ENCODE measurements at regions not wholly inside any gene's neighbourhood (a gene's known extent, or its start where the extent isn't known, plus 50 kb on each side); places are given as distances from the start of the nearest gene placed in this dataset.

GRCh38 chr14:82488473-82488872, 954.8 kb upstream of the SEL1L start:
- no CpG with 5 or more reads among the region's 2 CpGs for WGBS (ENCODE audit: extremely low coverage, insufficient coverage, insufficient read length)
- no peak for DNase-seq
- no peak overlapping the region for H2BK120ac ChIP-seq (ENCODE audit: insufficient read depth, low read length, poor library complexity)

DNA sequence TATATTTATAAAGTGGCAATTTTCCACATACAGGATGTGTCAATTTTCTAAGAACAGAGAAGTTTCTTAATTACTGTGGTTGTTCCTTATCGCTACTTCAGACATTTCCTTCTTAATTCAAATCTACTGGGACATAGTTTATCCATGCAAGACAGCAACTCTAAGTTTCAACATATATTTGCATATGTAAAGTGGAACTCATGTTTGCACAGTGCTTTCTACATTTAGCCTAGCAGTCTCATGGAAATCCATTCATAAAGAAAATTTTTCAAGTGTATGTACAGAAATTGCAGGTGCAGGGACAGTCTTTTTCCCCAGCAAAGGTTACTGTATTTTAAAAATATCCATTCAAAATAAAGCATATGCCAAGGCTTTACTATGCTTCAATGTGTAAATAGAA, 956.7 kb upstream of the SEL1L start:
- no peak for DNase-seq
- H2AFZ ChIP-seq (ENCODE audit: insufficient read depth, low read length, poor library complexity) = no peak overlapping the region
- WGBS (ENCODE audit: extremely low coverage, insufficient coverage, insufficient read length) = no CpG with 5 or more reads among the region's 1 CpG
- no peak overlapping the region for H4K8ac ChIP-seq (ENCODE audit: low read depth, low read length)
- no peaks in the 10 kb centered on the region for H3K79me1 ChIP-seq (ENCODE audit: low read length)
- no peak overlapping the region for H2BK120ac ChIP-seq (ENCODE audit: insufficient read depth, low read length, poor library complexity)
- H3K9ac ChIP-seq (ENCODE audit: low read length) = no peak overlapping the region
- H3K79me2 ChIP-seq (ENCODE audit: control insufficient read depth, insufficient read depth, low read length, poor library complexity) = no peaks in the 10 kb centered on the region
- no peaks in the 10 kb centered on the region for H3K9me3 ChIP-seq (ENCODE audit: insufficient read depth, low read depth, low read length)
- H4K91ac ChIP-seq (ENCODE audit: low read depth, low read length) = no peak overlapping the region
- no peak overlapping the region for H3K4ac ChIP-seq (ENCODE audit: low read depth, low read length)
- no peak overlapping the region for H2BK12ac ChIP-seq (ENCODE audit: low read length)
- H2AK5ac ChIP-seq (ENCODE audit: low read length) = no peak overlapping the region
- no peak overlapping the region for H4K12ac ChIP-seq (ENCODE audit: low read depth, low read length)
- H3K4me3 ChIP-seq (ENCODE audit: low read depth, low read length) = no peak overlapping the region
- no peak overlapping the region for H3K18ac ChIP-seq (ENCODE audit: low read length)
- H3K14ac ChIP-seq (ENCODE audit: low read length) = no peak overlapping the region
- no peak overlapping the region for H3K4me2 ChIP-seq (ENCODE audit: low read length)
- H3K23ac ChIP-seq (ENCODE audit: low read length) = no peak overlapping the region
- no peaks in the 10 kb centered on the region for H3K27me3 ChIP-seq (ENCODE audit: insufficient read depth, low read length)
- H3K27ac ChIP-seq (ENCODE audit: low read depth, low read length) = no peak overlapping the region
- no peaks in the 10 kb centered on the region for H3K36me3 ChIP-seq (ENCODE audit: control insufficient read depth in 1 of 2, insufficient read depth in 2 of 2, low read length in 2 of 2)
- no peak overlapping the region for H2BK5ac ChIP-seq (ENCODE audit: low read depth, low read length, poor library complexity)
- H3K4me1 ChIP-seq (ENCODE audit: control insufficient read depth in 1 of 2, insufficient read depth in 2 of 2, low read length in 2 of 2) = no peaks in the 10 kb centered on the region

More at GRCh38 chr14:82488473-82488872, 954.8 kb upstream of the SEL1L start:
- H3K14ac ChIP-seq (ENCODE audit: low read length) = no peak overlapping the region
- H3K79me2 ChIP-seq (ENCODE audit: control insufficient read depth, insufficient read depth, low read length, poor library complexity) = no peaks in the 10 kb centered on the region
- no peaks in the 10 kb centered on the region for H3K4me1 ChIP-seq (ENCODE audit: control insufficient read depth in 1 of 2, insufficient read depth in 2 of 2, low read length in 2 of 2)
- H4K8ac ChIP-seq (ENCODE audit: low read depth, low read length) = no peak overlapping the region
- H3K27ac ChIP-seq (ENCODE audit: low read depth, low read length) = no peak overlapping the region
- H3K4me2 ChIP-seq (ENCODE audit: low read length) = no peak overlapping the region
- no peak overlapping the region for H3K18ac ChIP-seq (ENCODE audit: low read length)
- H3K23ac ChIP-seq (ENCODE audit: low read length) = no peak overlapping the region
- no peaks in the 10 kb centered on the region for H3K27me3 ChIP-seq (ENCODE audit: insufficient read depth, low read length)
- no peak overlapping the region for H4K91ac ChIP-seq (ENCODE audit: low read depth, low read length)
- H3K9me3 ChIP-seq (ENCODE audit: insufficient read depth, low read depth, low read length) = no peaks in the 10 kb centered on the region
- no peaks in the 10 kb centered on the region for H3K79me1 ChIP-seq (ENCODE audit: low read length)
- no peaks in the 10 kb centered on the region for H3K36me3 ChIP-seq (ENCODE audit: control insufficient read depth in 1 of 2, insufficient read depth in 2 of 2, low read length in 2 of 2)
- H2AFZ ChIP-seq (ENCODE audit: insufficient read depth, low read length, poor library complexity) = no peak overlapping the region
- no peak overlapping the region for H3K4ac ChIP-seq (ENCODE audit: low read depth, low read length)
- no peak overlapping the region for H2BK12ac ChIP-seq (ENCODE audit: low read length)
- no peak overlapping the region for H2AK5ac ChIP-seq (ENCODE audit: low read length)
- H2BK5ac ChIP-seq (ENCODE audit: low read depth, low read length, poor library complexity) = no peak overlapping the region
- no peak overlapping the region for H4K12ac ChIP-seq (ENCODE audit: low read depth, low read length)
- H3K4me3 ChIP-seq (ENCODE audit: low read depth, low read length) = no peak overlapping the region
- H3K9ac ChIP-seq (ENCODE audit: low read length) = no peak overlapping the region

DNA sequence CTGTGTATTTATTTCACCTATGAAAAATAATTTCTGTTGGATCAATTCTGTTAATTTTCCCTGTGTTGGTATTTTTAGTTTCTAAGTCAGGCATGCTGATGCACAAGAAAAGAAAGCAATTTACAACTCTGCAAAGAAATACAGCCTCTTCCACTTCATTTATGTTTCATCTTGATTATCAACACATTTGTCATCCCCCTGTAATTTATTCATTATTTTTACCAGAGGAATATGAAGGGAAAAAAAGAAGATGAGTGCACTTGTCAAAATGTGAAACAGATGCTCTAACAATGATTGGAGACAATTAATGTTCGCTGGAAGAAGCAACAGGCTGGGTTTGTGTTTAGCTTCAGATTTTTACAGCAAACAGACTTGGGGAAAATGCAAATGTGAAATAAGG, 958.5 kb upstream of the SEL1L start:
- Histone ChIP-seq H2AK5ac (ENCODE audit: low read length) (no peak overlapping the region), H3K18ac (ENCODE audit: low read length) (no peak overlapping the region), H3K79me1 (ENCODE audit: low read length) (no peaks in the 10 kb centered on the region), H3K4ac (ENCODE audit: low read depth, low read length) (no peak overlapping the region), H2AFZ (ENCODE audit: insufficient read depth, low read length, poor library complexity) (no peak overlapping the region), H2BK5ac (ENCODE audit: low read depth, low read length, poor library complexity) (no peak overlapping the region), H3K27me3 (ENCODE audit: insufficient read depth, low read length) (no peaks in the 10 kb centered on the region), H3K36me3 (ENCODE audit: control insufficient read depth in 1 of 2, insufficient read depth in 2 of 2, low read length in 2 of 2) (no peaks in the 10 kb centered on the region), H2BK120ac (ENCODE audit: insufficient read depth, low read length, poor library complexity) (no peak overlapping the region), H2BK12ac (ENCODE audit: low read length) (no peak overlapping the region), H3K9me3 (ENCODE audit: insufficient read depth, low read depth, low read length) (no peaks in the 10 kb centered on the region), H4K12ac (ENCODE audit: low read depth, low read length) (no peak overlapping the region), H4K91ac (ENCODE audit: low read depth, low read length) (no peak overlapping the region), H3K4me3 (ENCODE audit: low read depth, low read length) (no peak overlapping the region), H3K23ac (ENCODE audit: low read length) (no peak overlapping the region), H3K9ac (ENCODE audit: low read length) (no peak overlapping the region), H3K79me2 (ENCODE audit: control insufficient read depth, insufficient read depth, low read length, poor library complexity) (no peaks in the 10 kb centered on the region), H4K8ac (ENCODE audit: low read depth, low read length) (no peak overlapping the region), H3K14ac (ENCODE audit: low read length) (no peak overlapping the region), H3K27ac (ENCODE audit: low read depth, low read length) (no peak overlapping the region), H3K4me2 (ENCODE audit: low read length) (no peak overlapping the region), H3K4me1 (ENCODE audit: control insufficient read depth in 1 of 2, insufficient read depth in 2 of 2, low read length in 2 of 2) (no peaks in the 10 kb centered on the region)
- WGBS (ENCODE audit: extremely low coverage, insufficient coverage, insufficient read length) = no CpG with 5 or more reads among the region's 1 CpG
- DNase-seq = no peak

- Histone ChIP-seq H3K4me1 (ENCODE audit: control insufficient read depth in 1 of 2, insufficient read depth in 2 of 2, low read length in 2 of 2) (no peaks in the 10 kb centered on the region), H2AK5ac (ENCODE audit: low read length) (no peak overlapping the region), H3K27me3 (ENCODE audit: insufficient read depth, low read length) (no peaks in the 10 kb centered on the region), H3K18ac (ENCODE audit: low read length) (no peak overlapping the region), H3K4me3 (ENCODE audit: low read depth, low read length) (no peak overlapping the region), H2BK12ac (ENCODE audit: low read length) (no peak overlapping the region), H3K4me2 (ENCODE audit: low read length) (no peak overlapping the region), H4K8ac (ENCODE audit: low read depth, low read length) (no peak overlapping the region), H3K4ac (ENCODE audit: low read depth, low read length) (no peak overlapping the region), H2BK120ac (ENCODE audit: insufficient read depth, low read length, poor library complexity) (no peak overlapping the region), H3K36me3 (ENCODE audit: control insufficient read depth in 1 of 2, insufficient read depth in 2 of 2, low read length in 2 of 2) (no peaks in the 10 kb centered on the region), H3K9me3 (ENCODE audit: insufficient read depth, low read depth, low read length) (no peaks in the 10 kb centered on the region), H2BK5ac (ENCODE audit: low read depth, low read length, poor library complexity) (no peak overlapping the region), H3K27ac (ENCODE audit: low read depth, low read length) (no peak overlapping the region), H3K79me2 (ENCODE audit: control insufficient read depth, insufficient read depth, low read length, poor library complexity) (no peaks in the 10 kb centered on the region), H4K12ac (ENCODE audit: low read depth, low read length) (no peak overlapping the region), H3K79me1 (ENCODE audit: low read length) (no peaks in the 10 kb centered on the region), H3K14ac (ENCODE audit: low read length) (no peak overlapping the region), H3K9ac (ENCODE audit: low read length) (no peak overlapping the region), H4K91ac (ENCODE audit: low read depth, low read length) (no peak overlapping the region), H3K23ac (ENCODE audit: low read length) (no peak overlapping the region), H2AFZ (ENCODE audit: insufficient read depth, low read length, poor library complexity) (no peak overlapping the region)
- WGBS (ENCODE audit: extremely low coverage, insufficient coverage, insufficient read length) = no CpG with 5 or more reads among the region's 1 CpG
- DNase-seq = no peak
Observed at GRCh38 chr14:82500222-82500621, 966.6 kb upstream of the SEL1L start.
